SHP77 (cell line): ENCODE measurements at regions not wholly inside any gene's neighbourhood (a gene's known extent, or its start where the extent isn't known, plus 50 kb on each side); places are given as distances from the start of the nearest gene placed in this dataset.

Experiments used
- DNase-seq, 2 experiments: peaks; one replicate each; lab custom pipeline; 2025; lab: John Stamatoyannopoulos, UW

DNA sequence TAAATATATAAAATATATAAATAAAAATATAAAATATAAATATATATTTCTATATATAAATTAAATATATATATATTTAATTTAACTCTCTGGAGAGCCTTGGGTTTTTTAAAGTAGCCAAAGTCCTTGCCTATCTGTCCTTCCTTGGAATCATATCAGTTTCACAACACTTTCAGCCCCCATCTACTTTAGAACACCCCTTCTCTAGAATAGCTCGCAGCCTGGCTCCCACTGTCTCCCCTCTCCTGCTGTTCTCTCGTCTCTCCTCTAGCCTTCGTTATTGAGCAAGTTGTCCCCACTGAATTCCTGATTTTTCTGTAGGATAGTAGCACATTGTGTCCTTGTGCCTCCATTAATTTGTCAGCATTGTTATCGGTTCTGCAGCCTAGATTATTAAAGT is 677.0 kb downstream of the RNF144A start:
- no peak for DNase-seq

DNA sequence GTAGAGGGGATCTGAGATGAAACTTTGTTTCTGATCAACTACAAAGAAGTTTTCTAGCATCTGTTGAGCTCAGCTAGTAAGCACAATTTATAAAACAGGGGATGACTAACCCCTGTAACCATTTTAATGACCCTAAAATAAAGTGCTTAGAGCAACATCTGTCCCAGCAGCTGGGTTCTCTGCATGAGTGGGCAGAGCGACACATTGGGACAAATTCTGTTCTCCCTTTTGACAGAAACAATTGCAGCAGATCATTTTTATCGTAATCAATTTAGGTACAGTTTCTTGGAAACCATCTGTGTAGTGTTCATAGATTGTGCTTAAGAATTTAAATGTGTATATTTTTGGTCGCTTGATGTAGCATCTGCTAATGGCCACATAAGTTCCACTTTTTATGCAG is 678.0 kb downstream of the RNF144A start:
- DNase-seq, result no peak

DNA sequence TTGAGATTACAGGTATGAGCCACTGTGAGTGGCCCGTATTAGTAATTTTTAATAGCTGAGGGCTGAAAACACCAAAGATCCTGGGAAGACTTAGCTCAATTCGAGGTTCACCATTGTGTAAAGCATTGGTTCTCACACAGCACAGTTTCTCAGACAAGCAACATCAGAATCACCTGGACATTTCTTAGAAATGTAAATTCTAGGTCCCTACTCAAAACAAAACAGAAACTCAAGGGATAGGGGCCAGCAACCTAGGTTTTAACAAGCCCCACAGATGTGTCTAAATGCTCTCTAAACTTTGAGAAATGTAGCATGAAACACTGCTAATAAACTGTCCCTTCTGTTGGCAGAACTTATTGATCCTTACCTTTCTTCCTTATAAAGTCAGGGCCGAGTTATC is 681.2 kb downstream of the RNF144A start:
- no peak for DNase-seq

DNA sequence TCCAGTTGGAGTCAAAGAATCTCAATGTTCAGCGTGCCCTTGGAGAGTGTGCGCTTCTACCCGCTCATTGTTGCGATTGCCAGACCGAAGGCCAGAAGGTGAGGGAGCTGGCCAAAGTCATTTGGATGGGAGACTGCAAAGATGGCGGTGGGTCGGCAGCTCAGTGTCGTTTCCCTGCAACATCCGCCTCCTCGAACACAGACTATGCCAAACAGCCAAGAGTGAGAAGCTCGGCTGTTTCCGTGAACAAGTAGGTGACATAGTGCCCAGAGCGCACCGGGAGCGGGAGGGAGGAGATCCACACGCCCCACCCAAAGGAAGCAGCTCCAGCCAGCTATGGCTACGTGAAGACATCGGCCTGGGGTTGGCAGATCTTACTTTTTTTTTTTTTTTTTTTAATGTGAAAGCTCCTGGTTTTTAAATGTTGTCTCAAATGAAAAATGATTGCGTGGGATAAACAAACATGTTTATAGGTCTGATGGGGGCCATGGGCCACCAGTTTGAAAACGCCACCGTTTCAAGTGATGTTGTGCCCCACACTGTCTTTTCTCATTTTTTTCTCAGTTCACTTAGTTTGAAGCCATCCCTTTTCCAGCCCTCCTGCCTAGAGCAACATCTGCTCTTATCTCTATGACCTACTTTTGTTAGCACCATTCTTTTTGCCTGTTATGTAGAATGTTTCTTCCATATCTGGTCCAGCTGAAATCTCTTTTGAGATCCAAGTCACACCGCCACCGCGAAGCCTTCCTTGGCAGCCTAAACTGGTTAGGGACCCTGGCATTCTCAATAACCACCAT is 682.4 kb downstream of the RNF144A start:
- DNase-seq, result no peak

DNA sequence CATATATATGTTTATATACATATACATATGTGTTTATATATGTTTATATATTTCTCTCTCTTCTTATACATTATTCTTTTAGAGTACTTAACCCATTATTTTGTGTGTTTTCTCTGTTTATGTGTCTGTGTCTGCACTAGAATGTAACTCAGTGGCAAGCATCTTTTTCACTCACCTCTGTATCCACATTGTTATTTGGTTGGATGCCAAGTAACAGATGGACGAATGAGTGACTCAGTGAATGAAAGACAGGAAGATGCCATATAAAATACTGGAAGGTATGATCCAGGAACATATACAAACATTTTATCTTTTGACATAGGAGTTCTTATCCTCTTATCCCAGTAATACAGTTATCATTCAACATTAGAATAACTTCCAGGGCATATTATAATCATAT is 684.8 kb downstream of the RNF144A start:
- DNase-seq, result no peak

DNA sequence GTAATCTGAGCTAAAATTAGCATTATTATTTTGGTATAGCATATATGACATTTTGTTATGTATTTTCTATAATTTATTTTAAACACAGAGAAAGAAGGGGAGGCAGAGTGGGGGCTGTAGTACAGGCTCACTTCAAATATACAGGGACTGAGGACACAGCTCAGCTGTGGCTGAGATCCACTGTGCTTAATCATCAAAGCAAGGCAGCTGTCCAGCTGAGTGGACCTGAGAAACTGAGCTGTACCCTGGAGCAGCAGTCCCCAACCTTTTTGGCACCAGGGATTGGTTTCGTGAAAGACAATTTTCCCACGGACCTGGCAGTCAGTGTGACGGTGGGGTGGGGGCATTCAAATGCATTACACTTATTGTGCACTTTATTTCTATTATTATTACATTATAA is 687.2 kb downstream of the RNF144A start:
- DNase-seq, result no peak

DNA sequence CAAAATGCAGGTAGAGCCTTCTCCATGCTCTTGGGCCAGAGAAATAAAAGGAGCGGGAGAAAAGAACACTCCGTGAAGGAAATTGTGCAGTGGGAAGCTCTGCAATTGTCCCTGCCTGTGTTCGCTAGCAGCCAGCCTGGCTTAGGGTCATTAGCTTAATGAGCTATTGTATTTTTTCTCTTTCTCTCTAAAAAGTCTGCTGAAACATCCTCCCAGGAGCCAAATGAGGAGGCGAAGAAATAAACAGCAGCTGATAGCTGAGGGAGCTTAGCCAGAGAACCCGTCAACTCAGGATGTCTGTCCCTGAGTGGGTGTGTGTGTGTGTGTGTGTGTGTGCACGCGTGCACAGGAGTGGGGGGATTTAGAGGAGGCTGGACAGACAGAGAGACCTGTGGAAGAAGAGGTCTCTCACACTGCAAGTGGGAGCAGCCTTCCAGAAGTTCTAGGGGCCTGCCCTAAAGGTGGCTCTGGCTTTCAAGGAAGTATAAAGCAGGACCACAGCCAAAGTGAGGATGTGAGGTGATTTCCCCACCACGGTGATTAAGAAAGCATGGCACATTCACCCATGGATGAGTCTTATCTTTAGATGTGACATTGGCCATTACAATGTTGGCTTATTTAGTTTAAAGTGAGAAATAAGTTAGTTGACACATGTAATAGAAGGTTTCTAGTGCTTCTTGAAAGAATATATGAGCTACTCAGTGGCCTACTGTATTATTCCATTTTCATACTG is 690.4 kb downstream of the RNF144A start:
- DNase-seq, result no peak

DNA sequence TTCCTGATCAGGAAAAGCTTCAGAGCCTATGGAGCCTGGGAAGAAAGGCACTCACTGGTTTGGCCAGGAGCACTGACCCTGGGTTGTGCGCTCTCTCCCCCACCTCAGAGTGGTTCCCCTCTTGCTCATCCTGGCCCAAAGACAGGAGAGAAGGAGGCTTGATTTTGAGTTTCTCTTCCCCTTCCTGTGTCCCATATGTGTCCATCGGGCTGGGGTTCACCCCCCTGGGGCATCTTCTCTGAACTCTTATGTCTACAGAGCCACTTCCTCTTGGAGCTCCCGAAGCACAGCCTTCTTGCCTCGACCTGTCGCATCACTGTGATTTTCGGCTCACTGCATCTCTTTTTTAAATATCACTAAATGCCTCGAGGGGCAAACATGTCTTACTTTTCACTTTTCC is 692.3 kb downstream of the RNF144A start:
- no peak for DNase-seq

DNA sequence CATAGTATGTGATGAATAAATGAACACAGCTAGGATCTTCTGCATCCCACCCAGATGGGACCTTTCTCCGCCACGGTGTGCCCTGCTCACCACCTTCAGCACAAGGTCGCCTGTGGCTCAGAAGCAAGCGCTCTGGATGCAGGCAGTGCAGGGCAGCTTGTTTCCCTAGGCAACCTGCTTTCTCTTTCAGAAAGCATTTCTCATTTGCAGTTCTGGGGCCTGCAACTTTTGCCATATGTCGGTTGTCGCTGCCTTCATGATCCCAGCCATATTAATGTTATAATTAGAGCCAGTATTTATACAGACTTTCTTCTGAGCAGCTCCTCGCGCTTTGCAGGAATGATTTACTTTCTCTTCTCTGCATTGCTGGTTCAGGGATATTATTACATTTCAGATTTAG is 692.8 kb downstream of the RNF144A start:
- no peak for DNase-seq

DNA sequence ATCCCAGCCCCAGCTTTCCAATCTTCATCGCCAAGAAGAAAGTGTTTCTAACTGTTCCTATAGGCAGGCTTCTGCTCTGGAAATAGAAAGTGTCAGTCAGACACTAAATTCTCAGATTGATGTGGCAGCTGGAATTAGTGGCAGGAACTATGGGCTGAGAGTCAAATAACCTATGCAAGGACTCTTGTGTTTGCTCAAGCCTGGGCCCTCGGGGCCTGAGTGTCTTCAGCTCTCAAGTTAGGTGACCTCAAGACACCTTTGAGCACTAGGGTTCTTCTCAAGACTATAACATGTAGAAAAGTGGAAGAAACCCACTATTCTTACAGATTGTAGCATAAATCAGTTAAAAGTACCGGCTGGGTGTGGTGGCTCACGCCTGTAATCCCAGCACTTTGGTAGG is 694.5 kb downstream of the RNF144A start:
- no peak for DNase-seq

DNA sequence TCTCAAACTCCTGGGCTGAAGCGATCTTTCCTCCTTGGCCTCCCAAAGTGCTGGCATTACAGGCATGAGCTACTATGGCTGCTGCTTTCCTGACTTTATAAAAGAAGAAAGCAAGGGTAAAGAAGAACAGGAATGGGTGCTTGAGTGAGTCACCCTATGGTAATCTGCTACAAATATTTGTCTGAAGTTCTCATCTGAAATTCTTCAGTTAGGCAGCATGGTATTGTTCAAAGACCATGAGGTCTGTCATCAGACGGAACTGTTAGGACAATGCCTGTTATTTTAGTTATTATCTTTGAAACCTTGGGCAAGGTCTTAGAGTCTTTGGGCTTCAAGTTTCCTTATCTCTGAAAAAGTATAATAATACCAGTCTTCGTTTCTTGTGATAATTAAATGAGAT is 695.8 kb downstream of the RNF144A start:
- no peak for DNase-seq

DNA sequence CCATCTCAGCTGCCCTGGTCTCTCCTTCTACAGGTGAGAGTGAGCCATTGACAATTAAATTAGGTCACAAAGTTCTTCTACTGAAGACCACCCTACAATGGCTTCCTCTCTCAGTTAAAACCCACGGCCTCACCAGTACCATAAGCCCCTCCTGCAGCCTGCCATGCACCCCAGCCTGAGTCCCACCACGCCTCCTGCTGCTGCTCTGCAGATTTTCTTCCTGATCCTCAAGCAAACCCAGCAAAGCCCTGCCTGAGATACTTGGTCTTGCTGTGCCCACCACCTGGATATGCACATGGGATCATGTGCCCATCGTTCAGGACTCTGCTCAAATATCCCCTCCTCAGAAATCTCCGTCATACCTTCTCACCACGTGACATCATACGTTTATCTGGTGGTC is 696.6 kb downstream of the RNF144A start:
- no peak for DNase-seq

DNA sequence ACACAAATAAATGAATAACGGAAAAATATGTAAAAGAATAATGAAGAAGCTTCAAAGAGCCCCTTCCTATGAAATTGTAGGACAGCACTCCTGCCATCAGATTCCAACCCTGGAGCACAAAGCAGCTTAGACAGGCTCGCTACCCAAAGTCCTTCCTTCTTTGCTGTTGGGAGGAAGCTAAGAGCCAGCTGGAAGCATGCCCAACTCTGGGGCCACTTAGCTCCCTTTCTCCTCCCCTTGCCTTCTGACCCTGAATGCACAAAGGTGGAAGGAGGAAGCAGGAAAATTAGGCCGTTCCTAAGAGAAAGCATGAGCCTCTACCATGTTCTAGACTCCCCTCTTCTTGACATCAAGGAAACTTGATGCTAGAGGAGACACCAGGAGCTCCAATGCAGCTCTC is 700.8 kb downstream of the RNF144A start:
- no peak for DNase-seq

DNA sequence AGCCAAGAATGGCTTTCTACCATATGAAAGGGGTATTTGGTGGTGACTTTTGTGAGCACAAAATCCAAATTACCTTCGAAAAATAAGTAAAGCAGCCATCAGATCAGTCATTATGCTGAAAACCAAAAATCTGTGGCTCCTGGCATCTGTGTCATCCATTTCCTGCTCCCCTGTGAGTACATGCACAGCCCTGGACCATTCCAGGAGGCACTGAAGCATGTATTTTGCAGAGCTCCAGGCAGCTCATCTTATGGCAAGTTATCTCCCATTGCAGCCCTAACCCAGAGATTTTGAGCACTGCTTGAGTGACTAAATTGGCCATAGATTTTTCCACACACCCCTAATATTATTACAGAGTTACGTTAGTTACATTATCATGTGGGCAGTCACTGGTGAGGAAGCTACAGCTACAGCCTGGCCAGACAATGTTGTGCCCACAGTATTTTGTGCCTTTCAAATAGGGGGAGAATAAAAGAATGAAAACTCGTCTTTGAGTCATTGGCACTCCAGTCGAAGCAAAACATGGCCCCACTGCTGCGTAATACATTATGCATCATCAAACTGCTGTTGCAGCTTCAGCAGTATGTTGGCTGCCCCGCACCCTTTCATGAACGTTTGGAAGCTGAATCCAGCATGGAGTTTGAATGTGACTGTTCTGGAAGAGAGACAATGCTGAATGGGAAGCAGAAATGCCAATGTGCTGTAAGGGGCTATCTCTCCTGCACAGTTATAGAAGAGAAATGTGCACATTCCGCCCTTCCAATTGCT is 702.2 kb downstream of the RNF144A start:
- DNase-seq, result no peak

DNA sequence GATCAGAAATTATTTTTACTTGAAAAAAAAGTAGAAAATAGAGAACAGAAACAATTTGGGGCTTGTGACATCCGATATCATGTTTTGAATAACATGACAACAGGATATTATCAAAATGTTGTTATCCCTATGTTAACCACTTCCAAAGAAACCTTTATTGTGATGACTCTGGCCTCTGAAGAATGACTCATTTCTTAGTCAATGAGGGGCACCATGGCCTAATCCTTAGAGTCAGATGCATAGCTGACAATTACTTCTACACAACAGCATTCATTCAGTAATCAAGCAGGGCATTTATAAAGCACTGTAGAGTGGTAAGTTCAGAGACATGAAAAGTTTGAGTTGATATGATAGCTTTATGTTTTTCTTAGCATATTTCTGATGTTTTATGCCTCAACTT is 703.0 kb downstream of the RNF144A start:
- no peak for DNase-seq

DNA sequence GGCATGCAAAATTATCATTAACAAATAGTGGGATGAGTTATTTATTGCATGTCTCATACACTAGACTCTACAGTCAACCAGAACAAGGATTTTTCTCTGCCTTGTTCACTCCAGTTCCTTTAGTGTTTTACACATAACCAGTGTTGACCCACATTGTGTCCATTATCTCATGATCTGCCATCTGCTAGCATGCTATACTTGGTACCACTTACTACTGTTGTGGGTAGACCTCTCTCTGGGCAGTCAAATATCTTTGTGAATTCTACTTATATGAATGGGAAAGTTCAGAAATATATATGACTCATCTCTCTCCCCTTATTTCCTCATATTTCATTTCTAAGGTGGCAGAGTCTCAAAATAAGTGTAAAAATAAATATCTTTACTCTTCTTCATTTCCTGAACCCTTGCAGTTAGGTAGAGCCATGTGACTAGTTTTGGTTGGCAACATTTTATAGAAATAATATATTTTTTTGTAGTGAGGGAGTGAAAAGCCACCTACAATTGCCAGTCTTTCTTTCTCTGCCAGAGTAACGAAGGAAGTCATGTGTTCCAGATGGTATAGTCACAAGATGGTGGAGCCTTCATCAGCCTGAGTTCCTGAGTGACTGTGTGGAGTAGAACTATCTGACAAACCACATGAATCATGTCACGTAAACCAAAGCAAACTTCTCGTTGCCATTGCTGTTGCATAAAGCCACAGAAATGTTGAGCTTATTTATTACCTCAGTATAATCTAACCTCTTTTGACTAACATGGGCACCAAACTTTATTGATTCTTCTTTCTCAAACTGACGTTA is 704.0 kb downstream of the RNF144A start:
- DNase-seq, result no peak

DNA sequence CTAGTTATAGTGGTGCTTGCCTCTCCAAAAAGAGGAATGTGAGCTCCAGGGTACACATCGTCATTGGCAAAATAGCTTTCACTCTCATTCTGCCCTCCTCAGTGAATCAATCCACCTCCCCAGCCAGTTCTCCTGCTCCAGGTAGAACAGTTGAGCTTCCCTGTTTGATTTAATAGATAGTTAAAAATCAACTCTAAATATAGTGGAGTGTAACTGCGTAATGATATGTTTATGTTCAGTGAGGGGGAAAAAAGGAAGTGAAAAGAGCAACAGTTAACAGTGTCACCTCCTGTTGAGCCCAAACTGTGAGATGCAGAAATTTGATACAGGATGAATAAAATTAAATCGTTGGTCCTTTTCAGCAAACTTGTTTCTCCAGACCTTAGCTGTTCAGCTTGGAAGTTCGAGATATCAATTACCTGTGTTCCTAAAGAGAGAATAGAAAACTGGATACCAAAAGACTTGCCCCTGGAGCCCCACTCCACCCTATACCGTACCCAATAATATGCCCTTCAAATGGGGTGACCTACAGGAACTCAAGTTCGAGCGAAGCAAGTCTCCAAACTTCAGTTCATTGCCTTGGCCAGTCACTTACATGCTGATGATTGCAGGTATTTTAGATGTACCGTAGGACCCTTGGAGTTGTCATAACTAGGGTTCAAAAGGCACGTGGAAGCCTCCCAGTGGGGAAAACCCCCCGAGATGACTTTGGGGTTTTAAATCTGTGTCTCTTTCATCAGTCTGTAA is 708.4 kb downstream of the RNF144A start:
- DNase-seq, result no peak

DNA sequence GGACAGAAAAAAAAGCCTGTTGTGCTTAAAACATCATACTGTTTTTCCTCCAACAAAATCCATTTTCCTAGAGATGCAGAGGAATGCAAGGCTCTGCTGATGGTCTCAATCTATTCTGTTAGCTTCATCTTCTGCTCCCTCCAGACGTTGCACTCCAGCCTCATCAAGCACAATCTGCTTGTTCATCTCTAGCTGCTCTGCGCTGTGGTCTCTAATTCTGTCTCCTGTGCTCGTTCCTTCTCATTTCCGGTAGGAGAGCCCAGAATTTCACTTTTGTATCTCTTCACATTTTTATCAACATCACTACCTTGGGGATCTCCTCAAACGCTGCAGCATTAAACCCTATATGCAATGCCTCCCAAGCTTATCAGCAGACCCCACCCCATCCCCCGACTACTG is 708.9 kb downstream of the RNF144A start:
- DNase-seq, result no peak

DNA sequence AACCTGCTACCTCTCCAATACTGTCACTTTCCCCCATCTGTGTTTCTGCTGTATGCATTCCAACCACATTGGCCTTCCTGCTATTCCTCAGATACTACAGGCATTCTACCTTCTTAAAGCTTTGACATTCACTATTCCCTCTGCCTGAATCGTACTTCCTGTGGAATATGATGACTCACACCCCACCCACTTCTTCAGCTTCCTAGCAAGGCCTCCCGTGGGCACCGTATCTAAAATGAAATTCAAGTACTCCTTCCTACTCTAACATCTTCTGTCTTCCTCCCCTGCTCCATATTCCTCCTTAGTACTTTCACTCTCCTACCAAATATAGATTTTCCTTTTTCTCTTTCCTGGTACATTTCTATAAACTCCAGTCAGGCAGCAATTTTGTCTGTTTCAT is 710.4 kb downstream of the RNF144A start:
- no peak for DNase-seq

DNA sequence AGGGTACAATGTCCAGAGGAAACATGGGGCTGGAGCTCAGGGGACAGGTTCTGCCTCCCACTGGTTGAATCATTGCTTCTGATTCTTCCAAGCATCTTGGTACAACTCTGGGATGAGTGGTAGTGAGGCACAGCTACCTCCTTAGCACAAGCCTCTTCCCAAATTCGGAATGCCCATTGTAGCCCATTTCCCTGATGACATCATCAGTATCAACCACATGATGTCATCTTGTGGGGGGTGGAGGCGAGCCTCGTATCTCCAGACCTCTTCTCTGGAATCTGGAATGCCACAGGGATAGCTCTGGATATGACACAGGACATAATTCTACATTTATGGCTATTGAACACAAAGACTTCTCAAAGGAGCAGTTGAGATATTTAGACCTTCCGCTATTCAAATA is 715.2 kb downstream of the RNF144A start:
- no peak for DNase-seq

DNA sequence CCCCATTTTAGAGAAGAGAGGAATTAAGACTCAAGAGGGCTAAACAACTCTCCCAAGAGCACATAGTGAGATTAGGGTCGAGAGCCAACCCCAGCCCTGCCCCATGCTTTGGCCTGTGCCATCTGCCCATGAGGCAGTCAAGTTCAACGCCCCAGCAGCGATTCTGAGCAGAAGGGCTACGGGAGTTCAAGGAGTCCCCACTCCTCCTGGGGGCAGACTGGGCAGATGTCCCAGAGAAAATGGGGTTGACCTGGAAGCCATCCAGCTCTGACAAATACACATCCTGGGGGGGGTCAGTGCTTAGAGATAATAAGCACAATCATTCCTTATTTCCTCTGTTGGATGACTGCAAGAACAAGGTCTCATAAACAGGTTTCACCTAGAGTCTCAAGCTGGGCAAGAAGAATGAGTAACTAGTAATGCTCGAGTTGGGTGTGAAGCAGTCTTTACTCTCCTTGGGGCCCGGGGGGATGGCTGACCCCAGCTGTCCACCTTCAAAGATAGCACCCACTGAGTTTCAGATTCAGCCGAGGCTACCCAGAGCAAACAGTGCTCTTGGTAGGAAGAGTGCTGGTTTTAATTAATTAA is 716.4 kb downstream of the RNF144A start:
- peak; percentile 45 to 64 for DNase-seq
